Activated CD4-positive, alpha-beta T cell treated with anti-CD3 and anti-CD28 coated beads for 24 hours (primary cell): ENCODE measurements at regions not wholly inside any gene's neighbourhood (a gene's known extent, or its start where the extent isn't known, plus 50 kb on each side); places are given as distances from the start of the nearest gene placed in this dataset.

Source experiments
- DNase-seq, 2 donors: peaks; one replicate each; pipeline ENCODE4 v3.0.0-alpha.2; 2020; ENCODE audit warnings: low read depth in 2 of 2

GRCh38 chr6:79776076-79776475, 144.9 kb downstream of the SH3BGRL2 start:
- no peak for DNase-seq

GRCh38 chr6:79775222-79775621, 144.1 kb downstream of the SH3BGRL2 start:
- DNase-seq, result no peak

GRCh38 chr6:79764747-79765146, 133.6 kb downstream of the SH3BGRL2 start:
- DNase-seq, result no peak

- DNase-seq, result no peak
Measured at GRCh38 chr6:79763301-79763700, 132.2 kb downstream of the SH3BGRL2 start.

GRCh38 chr6:79762370-79762769, 131.2 kb downstream of the SH3BGRL2 start:
- DNase-seq, result no peak

- DNase-seq, result no peak
Measured at GRCh38 chr6:79756496-79756895, 125.4 kb downstream of the SH3BGRL2 start.

- DNase-seq, result no peak
Measured at GRCh38 chr6:79755967-79756366, 124.8 kb downstream of the SH3BGRL2 start.
